ENCODE measurements at regions not wholly inside any gene's neighbourhood (a gene's known extent, or its start where the extent isn't known, plus 50 kb on each side); places are given as distances from the start of the nearest gene placed in this dataset.

GRCh38 chr18:38886235-38886634 lies 1320.6 kb upstream of the CELF4 start:
- Mint-ChIP-seq H3K27me3 (ENCODE audit: insufficient read depth, low read depth, poor library complexity) (peaks cover 3% of the 10 kb centered on the region), H3K9me3 (no peaks in the 10 kb centered on the region), H3K36me3 (ENCODE audit: low read depth) (no peaks in the 10 kb centered on the region), H3K4me3 (no peak overlapping the region), H3K27ac (0 out of 2 replicates have a peak overlapping the region, but pooled peaks have one; percentile 37), H3K4me1 (peaks cover 5% of the 10 kb centered on the region; the same call in 2 of the 3 replicates)
- TF ChIP-seq POLR2AphosphoS5 (IDR thresholded peaks at IDR 0.05; ENCODE audit: low read depth): no peak
- TF ChIP-seq ETS1 (IDR thresholded peaks at IDR 0.05): no peak
- TF ChIP-seq REST (IDR thresholded peaks at IDR 0.05; ENCODE audit: unreplicated experiment): no peak
- TF ChIP-seq CTCF (conservative IDR thresholded peaks at IDR 0.05; ENCODE audit: low read depth in 2 of 2): no peak
- TF ChIP-seq JUNB (IDR thresholded peaks at IDR 0.05; ENCODE audit: unreplicated experiment): no peak
- TF ChIP-seq CREB1 (CRISPR knock-in tag; IDR thresholded peaks at IDR 0.05; ENCODE audit: low read depth): no peak
- no peak for TF ChIP-seq EZH2phosphoT487 (IDR thresholded peaks at IDR 0.05; ENCODE audit: unreplicated experiment)
- no peak for TF ChIP-seq ZNF114 (CRISPR knock-in tag; IDR thresholded peaks at IDR 0.05)
- TF ChIP-seq NANOG (IDR thresholded peaks at IDR 0.05; ENCODE audit: borderline replicate concordance): no peak
- TF ChIP-seq STAT1 (IDR thresholded peaks at IDR 0.05; ENCODE audit: unreplicated experiment): no peak
- TF ChIP-seq ZNF462 (CRISPR knock-in tag; IDR thresholded peaks at IDR 0.05): no peak
- TF ChIP-seq ZNF331 (CRISPR knock-in tag; IDR thresholded peaks at IDR 0.05; ENCODE audit: low read depth): no peak
- no peak for TF ChIP-seq EZH2 (IDR thresholded peaks at IDR 0.05; ENCODE audit: low read depth, unreplicated experiment)
- Histone ChIP-seq H3K4me1 (ENCODE audit: insufficient read depth) (peaks cover 13% of the 10 kb centered on the region; the same call in 1 of the 2 replicates), H3K4me2 (no peak overlapping the region), H3K27ac (ENCODE audit: low read depth) (no peak overlapping the region), H3F3A (replicated peaks; ENCODE audit: low read depth) (no peaks in the 10 kb centered on the region), H3K9me2 (ENCODE audit: insufficient read depth) (0 out of 2 replicates have a peak, but pooled peaks cover 9% of the 10 kb centered on the region), H4K20me1 (replicated peaks; ENCODE audit: insufficient read depth) (no peaks in the 10 kb centered on the region), H3K79me2 (replicated peaks; ENCODE audit: insufficient read depth) (no peaks in the 10 kb centered on the region), H3K4me3 (no peak overlapping the region), H3K27me3 (ENCODE audit: insufficient read depth) (no peaks in the 10 kb centered on the region), H3K36me3 (ENCODE audit: insufficient read depth) (no peaks in the 10 kb centered on the region), H2AFZ (peak overlapping the region; percentile 90)
- ATAC-seq: no peak
- DNase-seq (ENCODE audit: low spot score): no peak

Measured in GM23338 (cell line).